Sigmoid colon (tissue), 6 donors: ENCODE measurements at regions not wholly inside any gene's neighbourhood (a gene's known extent, or its start where the extent isn't known, plus 50 kb on each side); places are given as distances from the start of the nearest gene placed in this dataset.
"Not testable (repeated sequence)": the region's sequence is repeated elsewhere in the genome, so short reads cannot be mapped to it uniquely, and the experiment has no call there.

Experiments used
- DNase-seq: peaks from one replicate; pipeline ENCODE4 v3.0.0-alpha.2; 2019
- H3K27ac ChIP-seq, 4 donors: fragments of 200-600 bp; sonication (generic); one replicate each; pipeline ENCODE4 v1.5.1; 2016 to 2019; ENCODE audit warnings: mild to moderate bottlenecking in 1 of 4
- H3K27me3 ChIP-seq, 3 donors: fragments of 200-600 bp; sonication (generic); one replicate each; pipeline ENCODE4 v1.5.1; 2019; ENCODE audit warnings: mild to moderate bottlenecking in 1 of 3
- H3K36me3 ChIP-seq, 4 donors: fragments of 200-600 bp; sonication (generic); one replicate each; pipeline ENCODE4 v1.5.1; 2016 to 2019
- H3K4me1 ChIP-seq, 4 donors: fragments of 200-600 bp; sonication (generic); one replicate each; pipeline ENCODE4 v1.5.1; 2017 to 2019
- H3K4me3 ChIP-seq, 4 donors: fragments of 200-600 bp; sonication (generic); one replicate each; pipeline ENCODE4 v1.5.1; 2017 to 2019; ENCODE audit warnings: mild to moderate bottlenecking in 2 of 4, moderate library complexity in 1 of 4
- H3K9me3 ChIP-seq, 4 donors: fragments of 200-600 bp in 3 of 4; sonication (generic) in 3 of 4; one replicate each; pipeline versions ENCODE4 v1.5.1 to v1.6.1; 2013 to 2019
- EP300 ChIP-seq, 4 donors: sonication (generic); formaldehyde crosslinking; IDR thresholded peaks; one replicate each; pipeline ENCODE4 v1.6.1; 2017; ENCODE audit warnings: antibody characterized with exemption in 4 of 4
- POLR2A ChIP-seq, 2 donors: fragments of 450-650 bp; IDR thresholded peaks; one replicate each; pipeline ENCODE4 v1.6.1; 2016; ENCODE audit warnings: antibody characterized with exemption in 2 of 2, mild to moderate bottlenecking in 2 of 2, moderate library complexity in 2 of 2
- POLR2AphosphoS5 ChIP-seq, 4 donors: sonication (generic); formaldehyde crosslinking; IDR thresholded peaks; one replicate each; pipeline ENCODE4 v1.6.1; 2017; ENCODE audit warnings: antibody characterized with exemption in 4 of 4
- WGBS, 2 donors: extraction: QIAGEN DNeasy Blood & Tissue Kit; methylation state at CpG; one replicate each; pipeline ENCODE4 v1.1.7; 2013; 5-methylcytosine and 5-hydroxymethylcytosine counted together
- intact Hi-C: fragments of 100-400 bp; cut with DNase I; formaldehyde crosslinking; loops from one replicate; pipeline ENCODE4 v1.15.1; 2023
- TF ChIP-seq, protein P1 (sequence below), 4 experiments: fragments of 450-650 bp in 3 of 4; fragments of 200-600 bp in 1 of 4; IDR thresholded peaks; one replicate each; pipeline ENCODE4 v1.5.1; 2016 to 2019; ENCODE audit warnings: antibody characterized with exemption in 4 of 4, mild to moderate bottlenecking in 3 of 4, moderate library complexity in 2 of 4
- donor health status: healthy with polysubstance abuse.
- donor health status: healthy.

- no peaks in the 10 kb centered on the region for H3K36me3 ChIP-seq
- H3K4me3 ChIP-seq: no peak overlapping the region
- no peak overlapping the region for H3K27ac ChIP-seq
- no peaks in the 10 kb centered on the region for H3K9me3 ChIP-seq
- H3K27me3 ChIP-seq: no peaks in the 10 kb centered on the region
- no peak for TF ChIP-seq EP300 (IDR thresholded peaks at IDR 0.05)
- TF ChIP-seq, protein P1, sequence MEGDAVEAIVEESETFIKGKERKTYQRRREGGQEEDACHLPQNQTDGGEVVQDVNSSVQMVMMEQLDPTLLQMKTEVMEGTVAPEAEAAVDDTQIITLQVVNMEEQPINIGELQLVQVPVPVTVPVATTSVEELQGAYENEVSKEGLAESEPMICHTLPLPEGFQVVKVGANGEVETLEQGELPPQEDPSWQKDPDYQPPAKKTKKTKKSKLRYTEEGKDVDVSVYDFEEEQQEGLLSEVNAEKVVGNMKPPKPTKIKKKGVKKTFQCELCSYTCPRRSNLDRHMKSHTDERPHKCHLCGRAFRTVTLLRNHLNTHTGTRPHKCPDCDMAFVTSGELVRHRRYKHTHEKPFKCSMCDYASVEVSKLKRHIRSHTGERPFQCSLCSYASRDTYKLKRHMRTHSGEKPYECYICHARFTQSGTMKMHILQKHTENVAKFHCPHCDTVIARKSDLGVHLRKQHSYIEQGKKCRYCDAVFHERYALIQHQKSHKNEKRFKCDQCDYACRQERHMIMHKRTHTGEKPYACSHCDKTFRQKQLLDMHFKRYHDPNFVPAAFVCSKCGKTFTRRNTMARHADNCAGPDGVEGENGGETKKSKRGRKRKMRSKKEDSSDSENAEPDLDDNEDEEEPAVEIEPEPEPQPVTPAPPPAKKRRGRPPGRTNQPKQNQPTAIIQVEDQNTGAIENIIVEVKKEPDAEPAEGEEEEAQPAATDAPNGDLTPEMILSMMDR (IDR thresholded peaks at IDR 0.05): no peak
- no peak for TF ChIP-seq POLR2A (IDR thresholded peaks at IDR 0.05)
- TF ChIP-seq POLR2AphosphoS5 (IDR thresholded peaks at IDR 0.05): no peak
- 90 to 92% methylated on average over 15 of the region's 15 CpGs for whole genome bisulfite sequencing, 2 donors
- intact Hi-C loops: no loop called here
- H3K4me1 ChIP-seq: peaks cover 0 to 8% (median 4%) of the 10 kb centered on the region in 4 donors
- DNase-seq: no peak
Measured at GRCh38 chr7:47069385-47070076, 512.4 kb downstream of the TNS3 start.

DNA sequence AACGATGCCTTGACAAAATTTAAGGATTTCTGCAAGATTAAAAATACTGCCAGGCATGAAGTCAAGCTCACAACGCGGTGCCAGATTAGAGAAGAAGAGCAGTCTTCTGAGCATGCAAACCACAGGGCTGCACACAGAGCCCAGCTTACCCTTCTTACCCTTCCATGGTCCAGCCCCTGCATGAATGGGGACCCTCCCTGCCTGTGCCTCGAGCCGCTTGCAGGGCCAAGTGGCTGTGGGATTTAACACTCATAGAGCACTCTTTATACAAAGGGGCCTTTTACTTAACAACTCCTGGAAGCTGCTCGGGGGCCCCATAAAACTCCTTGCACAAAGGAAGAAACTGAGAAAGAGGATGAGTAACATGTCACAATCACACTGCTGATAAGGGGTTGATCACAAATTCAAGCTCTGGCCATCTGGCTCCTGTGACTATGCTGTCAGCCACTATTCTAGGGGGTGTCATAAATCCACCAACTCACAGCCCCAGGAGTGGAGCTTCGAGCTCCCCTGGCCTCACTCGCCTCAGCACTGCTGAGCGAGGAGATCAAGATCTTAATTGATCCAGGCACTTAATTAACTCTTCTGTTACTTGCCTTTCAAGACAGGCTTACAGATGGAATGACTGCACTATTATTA is 514.8 kb downstream of the TNS3 start:
- Histone ChIP-seq H3K27me3 (no peaks in the 10 kb centered on the region), H3K9me3 (no peaks in the 10 kb centered on the region), H3K27ac (no peak overlapping the region), H3K4me1 (no peaks in the 10 kb centered on the region), H3K4me3 (no peak overlapping the region), H3K36me3 (no peaks in the 10 kb centered on the region)
- 69 to 77% methylated on average over 9 of the region's 9 CpGs for WGBS, 2 donors
- DNase-seq: no peak
- TF ChIP-seq EP300 (IDR thresholded peaks at IDR 0.05): no peak
- no peak for TF ChIP-seq POLR2A (IDR thresholded peaks at IDR 0.05)
- TF ChIP-seq POLR2AphosphoS5 (IDR thresholded peaks at IDR 0.05): no peak
- TF ChIP-seq, protein P1 (IDR thresholded peaks at IDR 0.05): no peak
- intact Hi-C loops: no loop called here

DNA sequence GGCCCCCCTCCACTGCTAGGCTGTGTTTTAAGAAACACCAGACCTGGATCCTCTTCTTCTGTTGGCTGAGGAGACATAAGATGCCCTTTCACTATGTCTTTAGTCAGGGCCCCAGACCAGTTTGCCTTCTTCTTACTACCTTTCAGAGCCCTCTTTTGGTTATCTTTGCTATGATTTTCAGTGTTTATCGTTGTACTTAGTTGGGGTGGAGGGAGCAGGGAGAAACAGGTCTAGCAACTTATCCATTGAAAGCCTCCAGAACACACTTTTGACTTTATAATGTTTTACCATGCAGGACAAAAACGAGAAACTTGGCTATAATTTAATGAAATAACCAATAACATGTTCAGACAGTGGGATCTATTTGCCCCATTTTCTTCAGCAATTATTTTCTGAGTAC is 525.2 kb downstream of the TNS3 start:
- WGBS, 2 donors: 22 to 51% methylated on average over 2 of the region's 2 CpGs
- Histone ChIP-seq H3K4me1 (no peaks in the 10 kb centered on the region), H3K9me3 (peaks cover 0 to 3% (median under 1%) of the 10 kb centered on the region in 4 donors), H3K36me3 (no peaks in the 10 kb centered on the region), H3K4me3 (no peak overlapping the region), H3K27ac (no peak overlapping the region), H3K27me3 (peaks cover 0 to 18% (median 6%) of the 10 kb centered on the region in 3 donors)
- DNase-seq: no peak
- TF ChIP-seq POLR2A (IDR thresholded peaks at IDR 0.05) (no peak), EP300 (IDR thresholded peaks at IDR 0.05) (no peak), POLR2AphosphoS5 (IDR thresholded peaks at IDR 0.05) (no peak)
- TF ChIP-seq, protein P1 (IDR thresholded peaks at IDR 0.05): no peak
- intact Hi-C loops: no loop called here

- H3K27ac ChIP-seq, intact Hi-C loops, H3K9me3 ChIP-seq, H3K4me1 ChIP-seq, H3K36me3 ChIP-seq, DNase-seq: not testable (repeated sequence)
- H3K4me3 ChIP-seq: peak overlapping the region in 3 of 4 donors; percentile 5 to 32 (median 7)
- H3K27me3 ChIP-seq: peaks cover 0 to 18% (median 6%) of the 10 kb centered on the region in 3 donors
- 40 to 57% methylated on average over 70 of the region's 70 CpGs for WGBS, 2 donors
Measured at GRCh38 chr7:47052541-47053208, 529.2 kb downstream of the TNS3 start.

DNA sequence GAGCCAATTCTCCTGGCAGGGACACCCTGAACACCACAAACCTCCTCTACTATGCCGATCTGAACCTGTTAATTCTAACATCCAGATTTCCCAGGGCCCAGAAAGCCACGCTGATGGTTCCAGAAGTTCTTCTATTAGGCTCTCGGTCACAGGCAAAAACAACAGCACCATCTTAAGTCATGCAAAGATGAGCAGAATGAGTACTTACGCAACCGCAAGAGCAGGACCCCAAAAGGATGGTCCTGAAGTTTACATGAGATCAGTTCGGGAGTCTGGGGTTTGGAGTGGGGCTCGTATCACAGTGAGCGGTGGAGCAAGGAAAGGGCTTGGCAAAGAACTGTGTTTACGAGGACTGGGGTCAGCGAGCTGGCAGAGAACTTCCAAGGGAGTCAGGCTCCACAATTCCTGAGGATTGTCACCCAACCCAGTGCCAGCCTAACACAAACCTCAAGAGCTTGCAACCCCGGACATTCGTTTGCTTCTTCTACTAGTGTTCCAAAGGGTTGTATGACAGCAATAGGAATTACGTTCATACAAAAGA is 532.6 kb downstream of the TNS3 start:
- intact Hi-C loops: no loop called here
- H3K27ac ChIP-seq: no peak overlapping the region
- H3K36me3 ChIP-seq: no peaks in the 10 kb centered on the region
- 87 to 90% methylated on average over 13 of the region's 13 CpGs for WGBS, 2 donors
- H3K4me3 ChIP-seq: no peak overlapping the region
- H3K4me1 ChIP-seq: peaks cover 0 to 19% (median 17%) of the 10 kb centered on the region in 4 donors
- no peak for DNase-seq
- H3K27me3 ChIP-seq: peaks cover 0 to 18% (median 6%) of the 10 kb centered on the region in 3 donors
- H3K9me3 ChIP-seq: no peaks in the 10 kb centered on the region
- TF ChIP-seq POLR2A (IDR thresholded peaks at IDR 0.05) (no peak), POLR2AphosphoS5 (IDR thresholded peaks at IDR 0.05) (no peak), EP300 (IDR thresholded peaks at IDR 0.05) (no peak)
- TF ChIP-seq, protein P1 (IDR thresholded peaks at IDR 0.05): no peak
